ENCODE measurements at regions not wholly inside any gene's neighbourhood (a gene's known extent, or its start where the extent isn't known, plus 50 kb on each side); places are given as distances from the start of the nearest gene placed in this dataset.
"Not testable (repeated sequence)": the region's sequence is repeated elsewhere in the genome, so short reads cannot be mapped to it uniquely, and the experiment has no call there.

GRCh38 chr5:42949348-42950115 is 90.6 kb downstream of the ANXA2R start:
- DNase-seq = peak; percentile 63

GRCh38 chr5:42948961-42949347 is 91.2 kb downstream of the ANXA2R start:
- DNase-seq = no peak

- no peak for DNase-seq
These were observed 95.1 kb downstream of the ANXA2R start for GRCh38 chr5:42944989-42945388.

- no peak for DNase-seq
These were observed 96.0 kb downstream of the ANXA2R start for GRCh38 chr5:42943931-42944631.

GRCh38 chr5:42940853-42941252 is 99.3 kb downstream of the ANXA2R start:
- no peak for DNase-seq

GRCh38 chr5:42932011-42932410 is 108.1 kb downstream of the ANXA2R start:
- DNase-seq = not testable (repeated sequence)

GRCh38 chr5:42931451-42931850 is 108.7 kb downstream of the ANXA2R start:
- DNase-seq = not testable (repeated sequence)

- no peak for DNase-seq
These were observed 109.2 kb downstream of the ANXA2R start for GRCh38 chr5:42930934-42931333.

GRCh38 chr5:42929871-42930270 is 110.2 kb downstream of the ANXA2R start:
- no peak for DNase-seq

- no peak for DNase-seq
These were observed 112.4 kb downstream of the ANXA2R start for GRCh38 chr5:42927730-42928129.

- DNase-seq = no peak
These were observed 113.0 kb upstream of the SELENOP start for GRCh38 chr5:42924686-42925085.

GRCh38 chr5:42924226-42924625 is 112.5 kb upstream of the SELENOP start:
- no peak for DNase-seq

- DNase-seq = no peak
These were observed 112.0 kb upstream of the SELENOP start for GRCh38 chr5:42923710-42924109.

- DNase-seq = no peak
These were observed 107.9 kb upstream of the SELENOP start for GRCh38 chr5:42919600-42919999.

GRCh38 chr5:42915306-42915866 is 103.7 kb upstream of the SELENOP start:
- DNase-seq = no peak

GRCh38 chr5:42912184-42912798 is 100.6 kb upstream of the SELENOP start:
- DNase-seq = no peak

GRCh38 chr5:42908509-42909488 is 97.1 kb upstream of the SELENOP start:
- peak; percentile 21 for DNase-seq

- DNase-seq = peak; percentile 25
These were observed 96.4 kb upstream of the SELENOP start for GRCh38 chr5:42908086-42908485.

GRCh38 chr5:42905827-42906226 is 94.1 kb upstream of the SELENOP start:
- DNase-seq = no peak

- DNase-seq = no peak
These were observed 89.0 kb upstream of the SELENOP start for GRCh38 chr5:42900734-42901133.

GRCh38 chr5:42898760-42899159 is 87.1 kb upstream of the SELENOP start:
- no peak for DNase-seq

GRCh38 chr5:42896523-42896922 is 84.8 kb upstream of the SELENOP start:
- no peak for DNase-seq

All from SIG-M5 (cell line).